GM18873 (cell line): ENCODE measurements at regions not wholly inside any gene's neighbourhood (a gene's known extent, or its start where the extent isn't known, plus 50 kb on each side); places are given as distances from the start of the nearest gene placed in this dataset.
"Not testable (repeated sequence)": the region's sequence is repeated elsewhere in the genome, so short reads cannot be mapped to it uniquely, and the experiment has no call there.

ENCODE experiments used
- ATAC-seq: cut with Tn5 transposase; IDR thresholded peaks from one replicate; pipeline ENCODE4 v1.9.1; 2021; ENCODE audit warnings: mild to moderate bottlenecking, moderate library complexity, moderate number of reproducible peaks; ENCODE audit not compliant: unreplicated experiment, low FRiP score

- ATAC-seq = no peak
Observed at GRCh38 chr6:122136386-122136785, 263.1 kb upstream of the HSF2 start.

- no peak for ATAC-seq
Observed at GRCh38 chr6:122140031-122140430, 259.4 kb upstream of the HSF2 start.

GRCh38 chr6:122141246-122141645, 258.2 kb upstream of the HSF2 start:
- no peak for ATAC-seq

GRCh38 chr6:122143813-122144601, 255.4 kb upstream of the HSF2 start:
- no peak for ATAC-seq

GRCh38 chr6:122145246-122145645, 254.2 kb upstream of the HSF2 start:
- ATAC-seq = no peak

- ATAC-seq = no peak
Observed at GRCh38 chr6:122145741-122146240, 253.7 kb upstream of the HSF2 start.

- ATAC-seq = no peak
Observed at GRCh38 chr6:122147291-122147690, 252.2 kb upstream of the HSF2 start.

- no peak for ATAC-seq
Observed at GRCh38 chr6:122151066-122151465, 248.4 kb upstream of the HSF2 start.

GRCh38 chr6:122151763-122152162, 247.7 kb upstream of the HSF2 start:
- no peak for ATAC-seq

- ATAC-seq = no peak
Observed at GRCh38 chr6:122153557-122153956, 245.9 kb upstream of the HSF2 start.

- ATAC-seq = no peak
Observed at GRCh38 chr6:122154155-122154554, 245.3 kb upstream of the HSF2 start.

GRCh38 chr6:122154912-122155575, 244.4 kb upstream of the HSF2 start:
- ATAC-seq = no peak

GRCh38 chr6:122161136-122161535, 238.3 kb upstream of the HSF2 start:
- ATAC-seq = no peak

- ATAC-seq = no peak
Observed at GRCh38 chr6:122165014-122165413, 234.4 kb upstream of the HSF2 start.

GRCh38 chr6:122170274-122170673, 229.2 kb upstream of the HSF2 start:
- no peak for ATAC-seq

- no peak for ATAC-seq
Observed at GRCh38 chr6:122178988-122179387, 220.5 kb upstream of the HSF2 start.

- no peak for ATAC-seq
Observed at GRCh38 chr6:122180132-122180531, 219.3 kb upstream of the HSF2 start.

GRCh38 chr6:122182061-122182460, 217.4 kb upstream of the HSF2 start:
- ATAC-seq = no peak

- no peak for ATAC-seq
Observed at GRCh38 chr6:122184401-122184827, 215.0 kb upstream of the HSF2 start.

- ATAC-seq = not testable (repeated sequence)
Observed at GRCh38 chr6:122185458-122185857, 214.0 kb upstream of the HSF2 start.

- no peak for ATAC-seq
Observed at GRCh38 chr6:122187186-122187585, 212.3 kb upstream of the HSF2 start.

- no peak for ATAC-seq
Observed at GRCh38 chr6:122198922-122199321, 200.5 kb upstream of the HSF2 start.
